ENCODE measurements at regions not wholly inside any gene's neighbourhood (a gene's known extent, or its start where the extent isn't known, plus 50 kb on each side); places are given as distances from the start of the nearest gene placed in this dataset.
"Not testable (repeated sequence)": the region's sequence is repeated elsewhere in the genome, so short reads cannot be mapped to it uniquely, and the experiment has no call there.

DNA sequence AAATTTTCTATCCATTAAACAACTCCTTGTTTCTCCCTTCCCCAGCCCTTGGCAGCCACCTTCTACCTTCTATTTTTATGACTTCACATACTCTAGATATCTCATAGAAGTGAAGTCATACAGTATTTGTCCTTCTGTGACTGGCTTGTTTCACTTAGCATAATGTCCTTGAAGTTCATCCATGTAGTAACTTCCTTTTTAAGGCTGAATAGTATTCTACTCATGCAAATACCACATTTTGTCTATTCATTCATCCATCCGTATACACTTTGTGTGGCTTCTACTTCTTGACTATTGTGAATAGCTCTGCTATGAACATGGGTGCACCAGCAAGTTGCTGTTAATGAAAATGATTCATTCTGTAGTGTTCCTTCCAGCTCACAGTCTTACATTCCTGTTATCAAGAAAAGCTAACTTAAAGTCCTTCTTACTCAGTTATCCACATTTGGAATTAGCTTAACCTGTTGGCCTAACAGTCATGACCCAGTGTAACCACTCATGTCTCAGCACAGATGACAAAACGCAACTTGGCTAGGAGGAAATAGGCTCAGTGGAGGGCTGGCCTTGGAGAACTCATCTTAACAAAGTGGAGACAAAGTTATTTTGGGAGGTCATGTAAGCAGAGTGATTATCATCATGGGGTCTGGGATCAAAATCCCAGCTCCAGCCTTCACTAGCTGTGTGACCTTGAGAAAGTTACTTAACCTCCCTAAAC is 129.7 kb upstream of the MAP3K1 start:
- DNase-seq = no peak

DNA sequence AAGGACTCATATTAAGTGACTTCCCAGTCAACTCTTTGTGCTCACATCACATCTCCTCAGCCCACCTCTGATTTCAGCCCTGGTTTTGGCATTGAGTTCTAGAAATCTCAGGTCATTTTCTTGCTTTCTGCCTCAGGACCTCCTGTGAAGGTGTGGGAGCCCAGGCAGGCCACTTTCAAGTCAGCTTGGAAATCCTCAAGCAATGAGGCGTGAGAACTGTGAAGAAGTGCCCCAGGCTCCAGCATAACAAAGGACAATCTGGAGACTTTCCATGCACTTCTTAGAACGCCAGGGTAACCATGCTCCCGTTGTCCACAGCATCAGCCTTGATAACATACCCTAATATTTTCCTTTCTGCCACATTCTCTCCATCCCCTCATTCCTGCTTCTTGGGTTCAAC is 131.2 kb upstream of the MAP3K1 start:
- DNase-seq = no peak

DNA sequence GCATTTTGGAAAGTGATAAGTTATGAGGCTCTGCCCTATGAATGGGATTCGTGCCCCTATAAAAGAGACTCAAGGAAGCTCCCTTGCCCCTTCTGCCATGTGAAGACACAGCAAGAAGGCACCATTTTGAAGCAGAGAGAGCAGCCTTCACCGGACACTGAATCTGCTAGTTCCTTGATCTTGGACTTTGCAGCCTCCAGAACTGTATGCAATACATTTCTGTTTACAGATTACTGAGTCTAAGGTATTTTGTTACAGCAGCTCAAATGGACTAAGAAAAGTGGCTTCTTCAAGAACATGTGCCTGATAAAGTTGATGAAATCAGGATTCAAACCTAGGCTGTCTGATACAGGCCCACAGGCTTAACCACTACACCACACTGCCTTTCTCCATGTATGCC is 131.6 kb upstream of the MAP3K1 start:
- no peak for DNase-seq

DNA sequence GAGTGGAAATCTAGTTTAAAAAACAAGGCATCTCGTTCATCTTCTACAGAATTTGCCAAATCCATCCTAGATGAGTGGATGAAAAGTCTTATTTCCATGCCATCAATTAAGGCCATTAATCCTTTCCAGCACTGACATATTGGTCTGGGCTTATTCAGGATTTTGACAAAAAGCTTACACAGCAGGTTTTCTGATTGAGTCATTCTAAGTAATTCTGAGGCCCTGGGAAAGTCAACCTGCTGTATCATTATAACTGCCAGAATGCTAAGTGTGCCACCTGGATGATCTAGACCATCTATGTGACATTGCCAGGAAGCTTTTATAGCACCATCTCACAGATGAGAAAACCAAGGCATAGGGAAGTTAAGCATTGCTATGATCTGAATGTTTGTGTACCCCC is 132.1 kb upstream of the MAP3K1 start:
- DNase-seq = no peak

DNA sequence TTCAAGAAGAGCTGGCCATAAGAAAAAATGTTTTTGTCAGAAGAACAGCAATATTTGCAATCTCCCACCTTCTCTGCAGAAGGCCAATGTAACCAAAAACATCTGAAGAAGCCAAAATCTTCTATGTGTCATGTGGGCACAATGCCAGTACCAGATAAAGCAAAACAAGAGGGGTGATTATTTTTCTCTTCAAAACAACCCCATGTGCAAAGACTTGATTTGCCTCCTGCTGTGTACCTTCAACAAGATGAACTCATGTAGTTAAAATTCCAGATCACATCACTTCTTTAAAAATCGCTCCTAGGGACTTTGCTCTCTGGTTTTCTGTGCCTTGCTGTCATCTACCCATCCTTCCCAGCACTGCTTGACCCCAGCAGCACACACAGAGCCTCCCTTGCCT is 134.0 kb upstream of the MAP3K1 start:
- DNase-seq = no peak

DNA sequence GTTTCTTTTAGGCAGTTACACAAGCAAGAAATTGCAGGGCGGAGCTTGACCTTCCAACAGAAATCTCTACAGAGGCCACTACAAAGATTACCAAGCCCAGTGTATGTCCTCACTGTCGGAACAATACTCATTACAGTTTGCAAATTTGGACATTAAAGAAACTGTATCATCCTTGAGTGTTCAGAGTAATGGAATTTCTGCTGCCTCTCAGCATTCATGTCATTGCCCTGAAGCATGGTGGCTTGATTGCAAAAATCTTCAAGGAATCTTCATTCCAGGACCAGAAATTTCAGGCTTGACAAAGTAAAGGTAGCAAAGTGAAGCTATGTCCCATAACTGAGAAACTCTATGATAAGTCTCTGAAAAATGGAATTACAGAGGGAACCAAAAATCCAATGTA is 134.6 kb upstream of the MAP3K1 start:
- no peak for DNase-seq

DNA sequence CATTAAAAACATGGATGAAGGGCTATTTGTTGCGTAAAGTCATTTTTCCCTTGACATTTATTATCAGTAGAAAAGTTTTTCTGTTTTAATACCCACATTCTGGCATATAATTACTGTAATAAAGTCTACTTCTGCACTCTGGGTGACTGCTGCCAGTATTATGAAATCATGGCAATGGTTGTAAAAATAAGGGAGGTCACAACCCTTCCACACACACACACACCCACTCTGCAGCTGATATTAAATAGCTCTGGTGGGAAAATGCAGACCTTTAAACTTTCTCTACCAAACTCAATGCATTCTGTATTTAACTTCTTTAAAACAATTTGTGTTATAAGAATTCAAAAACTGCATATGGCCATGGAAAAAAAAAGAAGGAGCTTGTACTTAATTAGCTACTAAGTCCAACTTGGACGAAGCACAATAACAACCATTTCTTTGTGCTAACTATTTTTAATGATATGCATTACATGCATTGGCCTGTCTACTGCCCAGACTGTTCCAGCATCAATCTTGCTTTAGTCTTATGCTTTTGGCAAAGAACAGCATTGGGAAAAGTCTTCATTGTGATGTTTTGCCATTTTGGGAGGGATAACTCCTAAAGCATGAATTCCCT is 137.6 kb upstream of the MAP3K1 start:
- DNase-seq = no peak

DNA sequence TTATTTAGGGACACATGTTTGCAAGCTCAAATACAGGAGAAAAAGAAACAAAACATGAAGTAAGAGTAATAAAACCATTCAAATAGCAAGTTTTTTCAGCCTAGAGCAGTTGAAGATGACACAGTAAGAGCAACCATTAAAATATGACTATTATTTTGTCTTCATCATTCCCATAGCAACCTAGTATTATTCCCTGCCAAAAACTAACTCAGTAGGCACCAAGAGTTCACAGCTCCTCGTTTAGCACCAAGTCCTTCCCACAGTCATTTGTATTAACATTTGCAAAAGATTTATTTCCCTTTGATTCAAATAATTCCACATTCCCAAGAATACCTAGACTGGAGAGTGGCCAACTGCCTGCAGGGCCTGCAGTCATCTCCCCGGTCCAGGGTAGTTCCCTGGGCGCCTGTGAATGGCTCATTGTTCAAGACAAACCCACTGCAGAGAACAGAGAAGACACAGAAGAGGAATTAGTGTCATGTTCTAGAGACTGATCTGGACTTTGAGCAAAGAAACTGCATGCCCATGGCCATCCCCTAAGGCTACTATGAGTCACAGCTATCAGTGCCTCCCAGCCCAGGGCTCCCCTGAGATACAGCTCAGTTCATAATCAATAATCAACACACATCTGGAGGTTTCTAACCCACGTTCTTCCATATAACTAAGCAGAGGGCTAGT is 139.1 kb upstream of the MAP3K1 start:
- DNase-seq = no peak

DNA sequence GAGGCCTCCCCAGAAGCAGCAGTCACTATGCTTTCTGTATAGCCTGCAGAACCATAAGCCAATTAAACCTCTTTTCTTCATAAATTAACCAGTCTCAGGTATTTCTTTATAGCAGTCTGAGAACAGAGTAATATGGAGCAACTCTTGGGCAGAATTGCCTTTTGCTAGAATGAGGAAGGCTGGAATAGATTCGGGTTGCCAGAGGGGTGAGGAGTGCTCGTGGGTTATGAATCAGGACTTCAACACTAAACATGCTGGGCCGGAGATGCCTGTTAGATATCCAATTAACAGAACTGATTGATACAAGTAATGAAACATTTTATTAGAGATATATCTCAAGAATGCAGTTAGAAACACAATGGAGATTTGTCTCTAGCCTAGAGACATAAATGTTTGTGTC is 140.9 kb upstream of the MAP3K1 start:
- DNase-seq = no peak

DNA sequence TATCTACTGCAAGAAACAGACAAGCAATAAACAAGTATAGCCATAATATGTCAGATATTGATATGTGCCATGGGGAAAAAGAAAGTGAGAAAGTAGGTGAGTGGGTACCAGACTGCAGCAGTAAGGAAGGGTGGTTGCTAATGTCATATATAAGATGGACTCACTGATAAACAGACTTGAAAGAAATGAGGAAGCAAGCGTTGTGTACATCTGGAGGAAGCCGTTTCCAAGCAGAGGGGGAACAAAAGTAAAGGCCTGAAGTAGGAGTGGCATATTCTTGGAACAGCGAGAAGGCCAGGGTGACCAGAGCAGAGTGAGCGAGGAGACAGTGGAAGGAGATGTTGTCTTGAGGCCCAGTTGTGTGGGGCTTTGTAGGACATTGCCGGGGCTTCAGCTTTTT is 142.2 kb upstream of the MAP3K1 start:
- DNase-seq = no peak

DNA sequence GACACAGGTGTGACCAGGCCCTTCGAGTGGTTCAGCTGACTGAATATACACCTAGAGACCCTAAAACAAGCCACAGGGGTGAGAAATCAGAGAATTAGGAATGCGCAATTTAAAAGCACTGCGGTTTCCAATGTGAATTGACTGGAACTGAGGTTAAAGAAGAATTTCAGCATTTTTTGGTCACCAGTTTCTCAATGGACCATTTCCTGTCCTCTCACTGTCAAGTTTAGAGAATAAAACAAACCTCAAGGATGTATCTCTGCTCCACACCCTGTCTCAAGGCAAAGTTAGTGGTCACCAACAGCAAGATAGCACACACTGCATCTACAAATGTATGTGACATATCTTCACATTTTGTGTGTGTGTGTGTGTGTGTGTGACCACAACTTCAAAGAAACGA is 143.8 kb upstream of the MAP3K1 start:
- DNase-seq = no peak

DNA sequence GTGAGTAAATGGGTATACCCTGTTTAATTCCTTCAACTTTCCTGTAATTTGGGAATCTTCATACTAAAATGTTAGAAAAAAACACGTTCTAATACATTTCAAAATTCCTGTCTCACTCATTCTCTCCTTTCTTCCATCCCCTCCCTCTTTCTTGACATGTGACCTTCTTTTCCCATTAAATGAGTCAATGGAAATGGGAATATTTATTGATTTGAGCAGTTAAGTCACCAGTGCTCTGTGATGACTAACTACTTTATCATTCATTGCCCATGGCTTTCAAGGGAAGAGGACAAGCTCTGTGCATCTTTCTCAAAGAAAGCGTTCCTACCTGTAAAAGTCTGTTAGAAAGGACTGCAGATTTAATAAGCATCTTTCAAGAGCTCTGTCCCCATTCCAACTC is 144.4 kb upstream of the MAP3K1 start:
- DNase-seq = no peak

DNA sequence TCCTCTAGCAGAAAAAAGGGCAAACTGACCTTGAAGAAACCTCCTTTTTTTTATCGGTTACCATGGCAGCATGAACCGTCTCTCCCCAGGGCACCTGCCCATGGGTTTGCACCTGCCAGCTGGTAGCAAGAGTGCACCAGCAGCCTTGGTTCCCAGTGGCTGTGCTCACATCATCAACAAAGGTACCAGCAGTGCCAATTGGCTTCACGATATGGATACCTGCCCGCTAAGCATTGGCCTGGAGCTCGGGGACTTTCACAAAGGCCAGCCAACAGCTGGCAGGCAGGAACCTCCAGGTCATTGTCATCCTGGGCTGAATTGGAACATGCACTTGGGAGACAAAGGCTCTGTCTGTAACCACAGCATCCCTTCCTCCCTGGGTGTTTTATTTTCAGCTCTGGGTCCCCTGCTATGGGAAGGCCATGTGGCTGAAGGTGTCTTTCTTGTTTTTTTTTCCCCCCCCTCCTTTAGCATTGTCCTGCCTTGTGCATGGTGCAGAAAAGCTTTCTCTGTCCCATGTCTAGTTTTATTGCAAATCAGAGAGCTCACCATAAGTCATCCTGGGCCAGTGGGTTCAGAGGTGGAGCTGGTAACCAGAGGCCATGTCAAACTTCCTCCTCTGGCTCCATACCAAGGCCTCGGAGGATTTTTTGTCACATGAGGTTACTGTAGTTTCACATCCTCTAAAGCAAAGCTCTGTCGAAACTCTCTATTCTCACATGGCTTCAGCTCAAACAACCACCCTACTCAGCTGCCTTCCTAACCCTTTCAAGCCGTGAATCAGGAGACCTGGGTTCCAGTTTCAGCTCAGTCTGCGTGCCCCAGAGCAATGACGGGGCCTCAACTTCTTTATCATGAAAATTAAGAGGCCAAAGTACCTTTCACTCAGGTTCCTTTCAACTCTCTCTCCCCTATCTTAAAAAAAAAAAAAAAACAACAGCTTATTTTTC is 145.5 kb upstream of the MAP3K1 start:
- DNase-seq = no peak

DNA sequence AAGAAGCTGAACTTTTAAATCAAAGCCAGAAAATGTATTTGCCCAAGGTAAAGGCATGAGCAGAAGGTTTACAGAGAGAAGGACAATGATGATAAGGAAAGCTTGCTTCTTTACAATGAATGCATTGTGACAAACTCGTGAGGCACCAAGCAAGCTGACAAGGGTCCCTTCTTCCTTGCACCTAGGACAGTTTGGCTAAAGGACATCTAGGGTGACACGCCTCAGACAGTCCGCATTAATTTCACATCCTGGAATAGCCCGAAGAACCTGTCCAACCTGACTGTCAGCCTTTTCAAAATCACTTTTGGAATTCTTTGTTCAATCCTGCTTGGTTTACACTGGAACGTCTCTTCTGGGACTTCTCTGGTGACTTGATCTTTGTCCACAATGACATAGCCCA is 146.4 kb upstream of the MAP3K1 start:
- DNase-seq = no peak

DNA sequence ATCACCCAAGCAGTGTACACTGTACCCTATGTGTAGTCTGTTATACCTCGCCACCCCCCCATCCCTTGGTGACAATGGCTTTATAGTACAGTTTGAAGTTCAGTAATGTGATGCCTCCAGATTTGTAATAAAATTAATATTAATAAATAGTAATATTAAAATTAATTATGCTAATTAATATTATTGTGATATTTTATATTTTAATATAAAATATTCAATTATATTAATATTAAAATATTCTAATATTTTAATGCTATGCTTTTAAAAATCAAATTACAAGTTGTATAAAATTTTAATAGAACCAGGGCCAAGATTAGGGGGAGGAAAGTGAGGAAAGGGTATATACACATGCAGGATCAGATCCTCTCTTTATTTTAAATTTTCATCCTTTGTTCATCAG is 147.7 kb upstream of the MAP3K1 start:
- DNase-seq = no peak

DNA sequence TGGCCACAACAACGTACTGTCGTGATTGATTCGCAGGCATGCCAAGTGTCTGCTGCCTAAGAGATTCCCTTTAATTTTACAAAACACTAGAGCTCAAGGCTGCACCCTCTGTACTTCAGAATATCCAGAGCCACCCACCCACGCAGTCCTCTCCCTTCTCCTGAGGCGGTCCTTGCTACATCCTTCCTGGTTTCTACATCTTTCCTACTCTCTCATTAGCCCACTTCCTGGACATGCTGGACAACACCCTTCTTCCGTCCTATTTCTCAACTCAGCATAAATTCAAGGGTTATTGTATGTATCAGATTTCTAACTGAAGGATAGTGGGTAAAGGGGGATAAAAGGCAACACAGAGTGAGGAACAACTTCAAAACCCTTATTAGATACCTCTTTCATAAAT is 148.4 kb upstream of the MAP3K1 start:
- no peak for DNase-seq

DNA sequence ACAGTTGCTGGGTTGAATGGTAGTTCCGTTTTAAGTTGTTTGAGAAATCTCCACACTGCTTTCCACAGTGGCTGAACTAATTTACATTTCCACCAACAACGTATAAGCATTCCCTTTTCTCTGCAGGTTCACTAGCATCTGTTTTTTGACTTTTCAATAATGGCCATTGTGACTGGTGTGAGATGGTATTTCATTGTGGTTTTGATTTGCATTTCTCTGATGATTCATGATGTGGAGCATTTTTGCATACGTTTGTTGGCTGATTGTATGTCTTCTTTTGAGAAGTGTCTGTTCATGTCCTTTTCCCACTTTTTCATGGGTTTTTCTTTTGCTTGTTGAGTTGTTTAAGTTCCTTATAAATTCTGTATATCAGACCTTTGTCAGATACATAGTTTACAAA is 150.2 kb upstream of the MAP3K1 start:
- not testable (repeated sequence) for DNase-seq

DNA sequence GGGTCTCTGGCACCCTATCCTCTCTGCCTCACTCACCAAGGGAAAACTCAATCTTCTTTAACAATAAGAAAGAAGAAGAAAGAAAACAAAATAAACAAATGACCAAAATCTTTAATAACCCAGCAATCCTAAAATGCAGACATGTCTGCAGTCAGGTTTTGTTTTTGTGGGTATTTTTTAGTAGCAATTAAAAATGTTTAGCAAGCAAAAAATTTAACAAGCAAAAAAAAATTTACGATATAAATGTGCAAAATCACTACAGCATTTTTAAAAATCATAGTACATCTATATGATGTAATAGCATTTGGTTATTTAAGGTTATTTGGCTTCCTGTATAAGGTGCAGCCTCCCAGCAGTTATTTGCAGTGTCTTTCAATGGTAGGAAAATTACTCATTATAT is 151.3 kb upstream of the MAP3K1 start:
- no peak for DNase-seq

DNA sequence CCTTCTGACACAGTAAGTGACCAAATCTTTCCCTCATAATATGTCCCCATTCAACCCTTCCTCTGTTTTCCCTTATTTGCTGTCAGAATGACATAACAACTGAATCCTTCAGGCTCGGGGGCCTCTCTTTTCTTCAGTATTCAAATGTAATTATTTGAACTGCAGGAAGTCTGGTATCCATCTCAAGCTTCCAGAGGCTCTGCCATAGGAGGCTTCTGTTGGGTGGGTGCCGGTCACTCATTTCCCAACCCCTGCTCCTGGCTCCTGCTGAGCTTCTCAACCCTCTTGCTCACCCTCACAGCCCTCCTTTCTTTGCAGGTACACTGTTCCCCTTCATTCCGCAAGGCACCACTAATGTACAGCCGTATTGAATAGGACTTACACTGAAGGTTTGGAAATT is 151.8 kb upstream of the MAP3K1 start:
- no peak for DNase-seq

DNA sequence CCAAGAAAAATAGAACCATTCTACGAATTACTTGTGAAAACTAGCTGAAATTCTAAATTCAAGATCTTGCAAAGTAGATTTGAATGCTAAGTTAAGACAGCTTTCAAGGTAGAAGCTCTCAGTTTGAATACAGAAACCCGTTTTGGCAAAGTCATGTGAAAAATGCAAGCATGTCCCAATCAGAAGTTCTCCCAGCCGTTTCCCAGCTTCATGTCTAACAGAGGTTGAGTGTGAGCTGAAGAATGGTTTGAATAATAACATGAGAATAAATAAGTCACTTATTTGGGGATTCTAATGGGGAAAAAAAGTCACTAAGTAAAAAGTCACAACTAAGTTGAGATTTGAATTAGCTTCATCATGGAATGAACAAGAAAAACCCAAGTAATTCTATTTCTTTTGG is 152.5 kb upstream of the MAP3K1 start:
- DNase-seq = no peak

DNA sequence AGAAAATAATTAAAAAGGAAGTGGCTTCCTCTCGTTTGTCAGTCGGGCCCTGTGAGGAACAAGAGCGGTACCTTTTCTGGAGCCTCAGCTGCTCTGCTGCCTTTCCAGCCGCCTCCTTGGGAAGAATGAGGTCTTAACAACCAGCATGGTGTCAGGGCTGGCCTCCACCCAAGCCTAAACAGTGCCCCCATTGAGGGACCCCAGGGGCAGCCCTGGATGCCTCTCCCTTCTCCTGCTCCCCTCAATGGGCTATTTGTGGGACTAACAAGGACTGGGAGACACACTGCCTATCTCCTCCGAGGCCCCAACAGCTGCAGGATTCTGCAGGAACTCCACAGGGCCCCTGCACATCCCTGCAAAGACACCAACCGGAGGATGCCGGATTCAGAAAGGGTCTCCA is 155.4 kb upstream of the MAP3K1 start:
- DNase-seq = no peak

DNA sequence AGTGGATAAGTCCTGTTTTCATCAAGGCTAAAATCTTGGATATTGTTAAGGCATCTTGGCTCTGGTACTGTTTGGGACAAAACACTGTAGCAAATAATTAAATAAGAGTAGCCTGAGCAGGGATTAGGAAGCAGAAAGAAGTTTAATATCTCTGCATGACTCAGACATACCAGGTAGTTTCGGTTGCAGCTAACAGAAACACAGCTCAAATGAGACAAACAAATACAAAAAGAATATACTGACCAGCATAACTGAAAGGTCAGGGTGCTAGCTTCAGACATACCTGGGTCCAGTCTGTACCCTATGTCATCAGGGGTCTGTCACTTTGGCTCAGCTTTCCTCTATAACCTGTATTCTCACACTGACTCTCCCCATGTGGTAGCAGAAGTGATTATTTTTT is 156.4 kb upstream of the MAP3K1 start:
- DNase-seq = no peak
